ENCODE measurements at regions not wholly inside any gene's neighbourhood (a gene's known extent, or its start where the extent isn't known, plus 50 kb on each side); places are given as distances from the start of the nearest gene placed in this dataset.

- TF ChIP-seq, protein P1, sequence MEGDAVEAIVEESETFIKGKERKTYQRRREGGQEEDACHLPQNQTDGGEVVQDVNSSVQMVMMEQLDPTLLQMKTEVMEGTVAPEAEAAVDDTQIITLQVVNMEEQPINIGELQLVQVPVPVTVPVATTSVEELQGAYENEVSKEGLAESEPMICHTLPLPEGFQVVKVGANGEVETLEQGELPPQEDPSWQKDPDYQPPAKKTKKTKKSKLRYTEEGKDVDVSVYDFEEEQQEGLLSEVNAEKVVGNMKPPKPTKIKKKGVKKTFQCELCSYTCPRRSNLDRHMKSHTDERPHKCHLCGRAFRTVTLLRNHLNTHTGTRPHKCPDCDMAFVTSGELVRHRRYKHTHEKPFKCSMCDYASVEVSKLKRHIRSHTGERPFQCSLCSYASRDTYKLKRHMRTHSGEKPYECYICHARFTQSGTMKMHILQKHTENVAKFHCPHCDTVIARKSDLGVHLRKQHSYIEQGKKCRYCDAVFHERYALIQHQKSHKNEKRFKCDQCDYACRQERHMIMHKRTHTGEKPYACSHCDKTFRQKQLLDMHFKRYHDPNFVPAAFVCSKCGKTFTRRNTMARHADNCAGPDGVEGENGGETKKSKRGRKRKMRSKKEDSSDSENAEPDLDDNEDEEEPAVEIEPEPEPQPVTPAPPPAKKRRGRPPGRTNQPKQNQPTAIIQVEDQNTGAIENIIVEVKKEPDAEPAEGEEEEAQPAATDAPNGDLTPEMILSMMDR (conservative IDR thresholded peaks at IDR 0.05; ENCODE audit: low read length), result no peak
- TF ChIP-seq EZH2phosphoT487 (IDR thresholded peaks at IDR 0.05; ENCODE audit: borderline replicate concordance), result no peak
Measured at GRCh38 chr12:30269496-30269895, 426.2 kb downstream of the IPO8 start.

All from Loucy (cell line).